ENCODE measurements at regions not wholly inside any gene's neighbourhood (a gene's known extent, or its start where the extent isn't known, plus 50 kb on each side); places are given as distances from the start of the nearest gene placed in this dataset.

- Histone ChIP-seq H3K4me2 (ENCODE audit: low read length) (no peak overlapping the region), H3K36me3 (ENCODE audit: insufficient read depth, low read length) (no peaks in the 10 kb centered on the region), H3F3A (ENCODE audit: insufficient read depth, low read length) (no peaks in the 10 kb centered on the region), H4K20me1 (ENCODE audit: insufficient read depth, low read length) (no peaks in the 10 kb centered on the region), H3K4me1 (ENCODE audit: insufficient read depth, low read length, severe bottlenecking) (no peaks in the 10 kb centered on the region), H3K9me3 (ENCODE audit: low read length) (no peaks in the 10 kb centered on the region), H3K4me3 (ENCODE audit: low read depth, low read length, poor library complexity, severe bottlenecking) (no peak overlapping the region), H3K27me3 (ENCODE audit: insufficient read depth, low read length) (no peaks in the 10 kb centered on the region), H3K9ac (ENCODE audit: low read length) (no peak overlapping the region), H3K27ac (ENCODE audit: low read depth, low read length, poor library complexity, severe bottlenecking) (no peak overlapping the region), H3K9me2 (ENCODE audit: low read depth, low read length) (no peaks in the 10 kb centered on the region), H3K79me2 (ENCODE audit: insufficient read depth, low read length) (no peaks in the 10 kb centered on the region), H2AFZ (ENCODE audit: low read length) (no peak overlapping the region)
- TF ChIP-seq EZH2 (IDR thresholded peaks at IDR 0.05; ENCODE audit: borderline replicate concordance, low read length), result no peak
- TF ChIP-seq CTCF (IDR thresholded peaks at IDR 0.05; ENCODE audit: low read length), result no peak
Measured at GRCh38 chr4:136793848-136794247, 738.4 kb downstream of the PCDH18 start.

- H3K9ac ChIP-seq (ENCODE audit: low read length), result no peak overlapping the region
- no peaks in the 10 kb centered on the region for H4K20me1 ChIP-seq (ENCODE audit: insufficient read depth, low read length)
- H3K4me3 ChIP-seq (ENCODE audit: low read depth, low read length, poor library complexity, severe bottlenecking), result no peak overlapping the region
- H3K36me3 ChIP-seq (ENCODE audit: insufficient read depth, low read length), result no peaks in the 10 kb centered on the region
- TF ChIP-seq CTCF (IDR thresholded peaks at IDR 0.05; ENCODE audit: low read length) (no peak), EZH2 (IDR thresholded peaks at IDR 0.05; ENCODE audit: borderline replicate concordance, low read length) (no peak)
- H3K27ac ChIP-seq (ENCODE audit: low read depth, low read length, poor library complexity, severe bottlenecking), result no peak overlapping the region
- no peak overlapping the region for H3K4me2 ChIP-seq (ENCODE audit: low read length)
- no peaks in the 10 kb centered on the region for H3K9me3 ChIP-seq (ENCODE audit: low read length)
- no peaks in the 10 kb centered on the region for H3K79me2 ChIP-seq (ENCODE audit: insufficient read depth, low read length)
- no peaks in the 10 kb centered on the region for H3K4me1 ChIP-seq (ENCODE audit: insufficient read depth, low read length, severe bottlenecking)
- no peaks in the 10 kb centered on the region for H3K9me2 ChIP-seq (ENCODE audit: low read depth, low read length)
- H3F3A ChIP-seq (ENCODE audit: insufficient read depth, low read length), result no peaks in the 10 kb centered on the region
- H2AFZ ChIP-seq (ENCODE audit: low read length), result no peak overlapping the region
- H3K27me3 ChIP-seq (ENCODE audit: insufficient read depth, low read length), result no peaks in the 10 kb centered on the region
Measured at GRCh38 chr4:136784326-136784725, 748.0 kb downstream of the PCDH18 start.

- H3K4me1 ChIP-seq (ENCODE audit: insufficient read depth, low read length, severe bottlenecking), result no peaks in the 10 kb centered on the region
- no peak overlapping the region for H3K9ac ChIP-seq (ENCODE audit: low read length)
- H4K20me1 ChIP-seq (ENCODE audit: insufficient read depth, low read length), result no peaks in the 10 kb centered on the region
- no peaks in the 10 kb centered on the region for H3K79me2 ChIP-seq (ENCODE audit: insufficient read depth, low read length)
- no peak overlapping the region for H3K4me3 ChIP-seq (ENCODE audit: low read depth, low read length, poor library complexity, severe bottlenecking)
- no peak for TF ChIP-seq CTCF (IDR thresholded peaks at IDR 0.05; ENCODE audit: low read length)
- no peaks in the 10 kb centered on the region for H3F3A ChIP-seq (ENCODE audit: insufficient read depth, low read length)
- H2AFZ ChIP-seq (ENCODE audit: low read length), result no peak overlapping the region
- H3K36me3 ChIP-seq (ENCODE audit: insufficient read depth, low read length), result no peaks in the 10 kb centered on the region
- no peak overlapping the region for H3K27ac ChIP-seq (ENCODE audit: low read depth, low read length, poor library complexity, severe bottlenecking)
- no peaks in the 10 kb centered on the region for H3K9me2 ChIP-seq (ENCODE audit: low read depth, low read length)
- no peaks in the 10 kb centered on the region for H3K9me3 ChIP-seq (ENCODE audit: low read length)
- no peak overlapping the region for H3K4me2 ChIP-seq (ENCODE audit: low read length)
- H3K27me3 ChIP-seq (ENCODE audit: insufficient read depth, low read length), result no peaks in the 10 kb centered on the region
Measured at GRCh38 chr4:136769717-136770116, 762.6 kb downstream of the PCDH18 start.

All from OCI-LY1 (cell line).